H1 (cell line): ENCODE measurements at regions not wholly inside any gene's neighbourhood (a gene's known extent, or its start where the extent isn't known, plus 50 kb on each side); places are given as distances from the start of the nearest gene placed in this dataset. TPM values are rescaled to one million over a fixed set of nuclear protein-coding genes. Genes with fewer than 3 reads are reported as not detected.
"Not testable (repeated sequence)": the region's sequence is repeated elsewhere in the genome, so short reads cannot be mapped to it uniquely, and the experiment has no call there.

Experiments used
- CTCF ChIA-PET: fragments of 300-600 bp; sonication (Branson Sonifier 250); formaldehyde crosslinking; loops from one replicate; lab custom pipeline; 2021; ENCODE audit not compliant: partially characterized antibody; lab: Charles Lee
- POLR2A ChIA-PET: fragments of 300-600 bp; sonication (Branson Sonifier 250); formaldehyde crosslinking; loops from one replicate; lab custom pipeline; 2021; ENCODE audit warnings: inconsistent platforms; ENCODE audit not compliant: partially characterized antibody; lab: Charles Lee
- DNase-seq, 2 experiments: peaks; one replicate each; pipeline versions ENCODE4 v3.0.0 to v3.0.0-alpha.2; 2010 to 2022; ENCODE audit warnings: low spot score in 2 of 2, low read depth in 1 of 2, mixed read lengths in 1 of 2
- FAIRE-seq: peaks from 2 replicates; lab custom pipeline; 2011; peaks lifted over from hg19 to GRCh38; lab: Jason Lieb, UNC
- H2AFZ ChIP-seq: 2 replicates; pipeline ENCODE4 v1.8.1; 2012; ENCODE audit warnings: low read length, inconsistent platforms
- H2AK5ac ChIP-seq: 2 replicates; pipeline ENCODE4 v1.6.1; 2013; ENCODE audit warnings: low read depth, low read length
- H2BK120ac ChIP-seq: replicated peaks from 2 replicates; pipeline ENCODE3; 2013; ENCODE audit warnings: low read depth, low read length, inconsistent platforms
- H2BK12ac ChIP-seq: 2 replicates; pipeline ENCODE4 v1.6.1; 2013; ENCODE audit warnings: low read depth, low read length
- H2BK15ac ChIP-seq: 2 replicates; pipeline ENCODE4 v1.6.1; 2013; ENCODE audit warnings: low read length
- H2BK20ac ChIP-seq: 2 replicates; pipeline ENCODE4 v1.6.1; 2013; ENCODE audit warnings: low read length
- H2BK5ac ChIP-seq: 2 replicates; pipeline ENCODE4 v1.6.1; 2013; ENCODE audit warnings: low read depth, low read length
- H3K14ac ChIP-seq: 2 replicates; pipeline ENCODE4 v1.6.1; 2013; ENCODE audit warnings: inconsistent platforms; ENCODE audit not compliant: insufficient read length
- H3K18ac ChIP-seq: 2 replicates; pipeline ENCODE4 v1.6.1; 2013; ENCODE audit warnings: low read length; ENCODE audit errors: extremely low read depth
- H3K23ac ChIP-seq: 2 replicates; pipeline ENCODE4 v1.6.1; 2013; ENCODE audit warnings: inconsistent platforms; ENCODE audit not compliant: insufficient read length
- H3K23me2 ChIP-seq: 2 replicates; pipeline ENCODE4 v1.6.1; 2013; ENCODE audit warnings: low read depth, low read length
- H3K27ac ChIP-seq: 2 replicates; pipeline ENCODE4 v1.6.1; 2011; ENCODE audit warnings: low read depth, low read length, inconsistent platforms
- H3K27me3 ChIP-seq, 4 experiments: replicated peaks in 1 of 4; 1 replicate in 1 of 4; 2 replicates in 3 of 4; pipeline versions ENCODE4 v1.6.1 to v1.8.1; 2011 to 2013; ENCODE audit warnings: low read length in 3 of 4, mild to moderate bottlenecking in 3 of 4, inconsistent platforms in 2 of 4, mixed read lengths in 2 of 4, moderate library complexity in 1 of 4; ENCODE audit not compliant: control insufficient read depth in 3 of 4, insufficient read depth in 3 of 4; ENCODE audit errors: extremely low read depth in 1 of 4
- H3K36me3 ChIP-seq, 4 experiments: 2 replicates each; pipeline versions ENCODE4 v1.6.1 to v1.8.1; 2011 to 2013; ENCODE audit warnings: mild to moderate bottlenecking in 4 of 4, low read length in 3 of 4, moderate library complexity in 2 of 4, control low read depth in 1 of 4, inconsistent platforms in 1 of 4; ENCODE audit not compliant: insufficient read depth in 4 of 4, control insufficient read depth in 2 of 4
- H3K4ac ChIP-seq: replicated peaks from 2 replicates; pipeline ENCODE3; 2013; ENCODE audit warnings: low read length, low read depth, mixed read lengths, inconsistent platforms; ENCODE audit not compliant: insufficient read length
- H3K4me1 ChIP-seq, 4 experiments: replicated peaks in 1 of 4; 1 replicate in 1 of 4; 2 replicates in 3 of 4; pipeline versions ENCODE4 v1.6.1 to v1.8.1; 2011 to 2013; ENCODE audit warnings: low read length in 3 of 4, inconsistent platforms in 2 of 4, mixed read lengths in 1 of 4; ENCODE audit not compliant: insufficient read depth in 4 of 4, control insufficient read depth in 3 of 4
- H3K4me2 ChIP-seq, 2 experiments: 2 replicates each; pipeline versions ENCODE4 v1.6.1 to v1.8.1; 2011 to 2013; ENCODE audit warnings: low read depth in 2 of 2, low read length in 2 of 2, control low read depth in 1 of 2, inconsistent platforms in 1 of 2, mild to moderate bottlenecking in 1 of 2; ENCODE audit not compliant: insufficient read depth in 1 of 2
- H3K4me3 ChIP-seq, 4 experiments: fragments of 200-600, 300-600 bp in 1 of 4; sonication (generic), shearing (Covaris generic), sonication (Bioruptor Twin) in 1 of 4; 2 replicates each; pipeline versions ENCODE4 v1.5.1 to v1.8.1; 2011 to 2016; ENCODE audit warnings: low read length in 4 of 4, low read depth in 3 of 4, control low read depth in 2 of 4, inconsistent platforms in 2 of 4, mild to moderate bottlenecking in 2 of 4, mixed read lengths in 1 of 4, moderate library complexity in 1 of 4; ENCODE audit not compliant: insufficient read depth in 2 of 4; ENCODE audit errors: extremely low read depth in 1 of 4
- H3K56ac ChIP-seq: replicated peaks from 2 replicates; pipeline ENCODE3; 2013; ENCODE audit warnings: low read depth, mild to moderate bottlenecking, mixed read lengths, low read length, inconsistent platforms; ENCODE audit not compliant: insufficient read length
- H3K79me1 ChIP-seq: 2 replicates; pipeline ENCODE4 v1.6.1; 2013; ENCODE audit warnings: low read depth, low read length, control low read depth
- H3K79me2 ChIP-seq, 2 experiments: 2 replicates each; pipeline versions ENCODE4 v1.6.1 to v1.8.1; 2012 to 2013; ENCODE audit warnings: low read length in 2 of 2, mild to moderate bottlenecking in 2 of 2, inconsistent platforms in 1 of 2; ENCODE audit not compliant: insufficient read depth in 2 of 2, control insufficient read depth in 1 of 2
- H3K9ac ChIP-seq, 4 experiments: replicated peaks in 1 of 4; 1 replicate in 1 of 4; 2 replicates in 3 of 4; pipeline versions ENCODE4 v1.6.1 to v1.8.1; 2011 to 2013; ENCODE audit warnings: low read depth in 3 of 4, low read length in 3 of 4, control low read depth in 2 of 4, mild to moderate bottlenecking in 2 of 4, moderate library complexity in 2 of 4, inconsistent platforms in 1 of 4; ENCODE audit errors: extremely low read depth in 1 of 4
- H3K9me3 ChIP-seq, 2 experiments: 2 replicates each; pipeline versions ENCODE4 v1.6.1 to v1.8.1; 2012 to 2013; ENCODE audit warnings: mild to moderate bottlenecking in 2 of 2, moderate library complexity in 2 of 2, control low read depth in 1 of 2, inconsistent platforms in 1 of 2, low read depth in 1 of 2, low read length in 1 of 2, mixed read lengths in 1 of 2; ENCODE audit not compliant: insufficient read depth in 2 of 2
- H4K20me1 ChIP-seq, 2 experiments: replicated peaks in 1 of 2; 2 replicates each; pipeline versions ENCODE3 to v1.8.1; 2011 to 2013; ENCODE audit warnings: inconsistent platforms in 2 of 2, low read length in 2 of 2, mild to moderate bottlenecking in 1 of 2; ENCODE audit not compliant: insufficient read depth in 2 of 2, control insufficient read depth in 1 of 2
- H4K5ac ChIP-seq: 2 replicates; pipeline ENCODE4 v1.6.1; 2013; ENCODE audit warnings: low read length, low read depth, mixed read lengths, inconsistent platforms; ENCODE audit not compliant: insufficient read length
- H4K8ac ChIP-seq: 2 replicates; pipeline ENCODE4 v1.8.0; 2013; ENCODE audit warnings: mild to moderate bottlenecking, moderate library complexity, low read length, inconsistent platforms; ENCODE audit not compliant: insufficient read depth; ENCODE audit errors: extremely low read depth
- H4K91ac ChIP-seq: replicated peaks from 2 replicates; pipeline ENCODE3; 2013; ENCODE audit warnings: low read length, mixed read lengths, inconsistent platforms; ENCODE audit not compliant: insufficient read length
- WGBS, 2 experiments: shearing (Covaris generic) in 1 of 2; methylation state at CpG; one replicate each; pipeline versions ENCODE4 v1.1.6 to v1.1.7; 2013 to 2015; ENCODE audit warnings: low lambda C conversion rate in 2 of 2, mixed read lengths in 2 of 2, inconsistent platforms in 1 of 2, low coverage in 1 of 2, missing lambda C conversion rate in 1 of 2; ENCODE audit not compliant: insufficient replicate concordance in 2 of 2, insufficient coverage in 1 of 2, insufficient read length in 1 of 2; ENCODE audit errors: extremely low coverage in 1 of 2, missing lambda C conversion rate in 1 of 2; 5-methylcytosine and 5-hydroxymethylcytosine counted together
- small RNA-seq: library from polyadenylated mRNA; stranded (forward); fragments of <200 nt; extraction: miRNeasy Mini kit (QIAGEN cat#:217004); gene quantifications from one replicate; pipeline ENCODE3, GENCODE V24; 2013; ENCODE audit not compliant: insufficient read depth

- H2BK5ac ChIP-seq, H3K9me3 ChIP-seq, H3K4ac ChIP-seq, H3K4me1 ChIP-seq, DNase-seq, H3K36me3 ChIP-seq, H3K79me2 ChIP-seq, H3K4me2 ChIP-seq, FAIRE-seq, H3K79me1 ChIP-seq, H3K4me3 ChIP-seq, H4K91ac ChIP-seq, H3K56ac ChIP-seq, H2BK120ac ChIP-seq, H2BK20ac ChIP-seq, H4K5ac ChIP-seq, H4K20me1 ChIP-seq, H2AFZ ChIP-seq, H2BK15ac ChIP-seq, H3K14ac ChIP-seq, H3K9ac ChIP-seq, H4K8ac ChIP-seq, H2BK12ac ChIP-seq, H3K27me3 ChIP-seq, POLR2A ChIA-PET, H3K23ac ChIP-seq, H3K23me2 ChIP-seq, H3K27ac ChIP-seq, H2AK5ac ChIP-seq, H3K18ac ChIP-seq: not testable (repeated sequence)
- 100% methylated on average over 1 of the region's 1 CpG; no CpG with 5 or more reads in 1 of the 2 experiments for WGBS, 2 experiments
- CTCF ChIA-PET, result interaction anchor here (0.7 kb wide), 1 partner anchor 13 kb away, joined by 3 read pairs; no protein-coding TSS in a partner anchor
Observed at GRCh38 chr6:28022707-28023106, 57.7 kb upstream of the ZNF165 start.

Small RNA genes in the stretch of these regions (small RNA-seq; reads per million reads assigned to genes)
- gene RF00012, result not detected
